DND-41 (cell line): ENCODE measurements at regions not wholly inside any gene's neighbourhood (a gene's known extent, or its start where the extent isn't known, plus 50 kb on each side); places are given as distances from the start of the nearest gene placed in this dataset.

Experiments used
- ATAC-seq: fragments of 200-7000 bp; cut with Tn5 transposase; 3 replicates; pipeline ENCODE4 v1.9.1; 2021; ENCODE audit warnings: low read depth; ENCODE audit not compliant: insufficient read depth
- DNase-seq: peaks from one replicate; pipeline ENCODE4 v3.0.0-alpha.2; 2020
- H2AFZ ChIP-seq: 2 replicates; pipeline ENCODE4 v1.6.0; 2012; ENCODE audit warnings: low read depth, low read length
- H3K27ac ChIP-seq: 2 replicates; pipeline ENCODE4 v1.5.1; 2012; ENCODE audit warnings: low read length, inconsistent platforms
- H3K27me3 ChIP-seq: fragments of 200-600 bp; sonication (generic); 2 replicates; pipeline ENCODE4 v1.6.0; 2012; ENCODE audit warnings: low read length, mild to moderate bottlenecking, inconsistent platforms; ENCODE audit not compliant: insufficient read depth, poor library complexity
- H3K36me3 ChIP-seq: 2 replicates; pipeline ENCODE4 v1.5.1; 2012; ENCODE audit warnings: low read length, inconsistent platforms; ENCODE audit not compliant: insufficient read depth
- H3K4me1 ChIP-seq: 2 replicates; pipeline ENCODE4 v1.5.1; 2012; ENCODE audit warnings: mild to moderate bottlenecking, low read length; ENCODE audit not compliant: insufficient read depth
- H3K4me2 ChIP-seq: 2 replicates; pipeline ENCODE4 v1.6.0; 2012; ENCODE audit warnings: mild to moderate bottlenecking, moderate library complexity, low read length, inconsistent platforms; ENCODE audit not compliant: insufficient read depth
- H3K4me3 ChIP-seq, 2 experiments: fragments of 200-600 bp in 1 of 2; shearing (Covaris generic) in 1 of 2; 2 replicates each; pipeline ENCODE4 v1.5.1; 2012 to 2016; ENCODE audit warnings: inconsistent platforms in 2 of 2, low read length in 2 of 2, mild to moderate bottlenecking in 2 of 2, low read depth in 1 of 2, moderate library complexity in 1 of 2
- H3K79me2 ChIP-seq: 2 replicates; pipeline ENCODE4 v1.6.0; 2012; ENCODE audit warnings: low read length, inconsistent platforms; ENCODE audit not compliant: insufficient read depth
- H3K9ac ChIP-seq: 2 replicates; pipeline ENCODE4 v1.6.0; 2012; ENCODE audit warnings: low read depth, mild to moderate bottlenecking, inconsistent platforms, low read length, moderate library complexity
- H3K9me3 ChIP-seq: 2 replicates; pipeline ENCODE4 v1.5.1; 2012; ENCODE audit warnings: low read length, moderate library complexity, mild to moderate bottlenecking, inconsistent platforms; ENCODE audit not compliant: insufficient read depth, severe bottlenecking
- H4K20me1 ChIP-seq: 2 replicates; pipeline ENCODE4 v1.6.0; 2012; ENCODE audit warnings: low read length; ENCODE audit not compliant: insufficient read depth
- CTCF ChIP-seq: IDR thresholded peaks from 2 replicates; pipeline ENCODE4 v1.5.1; 2012; ENCODE audit warnings: borderline replicate concordance, low read length, moderate library complexity, mild to moderate bottlenecking; ENCODE audit not compliant: poor library complexity, severe bottlenecking; ENCODE audit errors: extremely low read depth
- EZH2 ChIP-seq: IDR thresholded peaks from 3 replicates; pipeline ENCODE4 v1.6.1; 2012; ENCODE audit warnings: borderline replicate concordance, low read depth, mild to moderate bottlenecking, moderate library complexity, low read length, inconsistent platforms; ENCODE audit not compliant: severe bottlenecking

GRCh38 chr12:67750513-67751183 lies 102.1 kb downstream of the DYRK2 start:
- H3K4me2 ChIP-seq: no peak overlapping the region
- no peaks in the 10 kb centered on the region for H3K79me2 ChIP-seq
- H4K20me1 ChIP-seq: no peaks in the 10 kb centered on the region
- no peak for ATAC-seq
- DNase-seq: no peak
- no peak overlapping the region for H3K27ac ChIP-seq
- H3K36me3 ChIP-seq: no peaks in the 10 kb centered on the region
- no peaks in the 10 kb centered on the region for H3K27me3 ChIP-seq
- H3K9me3 ChIP-seq: no peaks in the 10 kb centered on the region
- H3K9ac ChIP-seq: no peak overlapping the region
- H2AFZ ChIP-seq: no peak overlapping the region
- H3K4me1 ChIP-seq: no peaks in the 10 kb centered on the region
- no peak overlapping the region for H3K4me3 ChIP-seq
- TF ChIP-seq EZH2 (no peak), CTCF (no peak)

GRCh38 chr12:67751381-67751928 lies 102.9 kb downstream of the DYRK2 start:
- no peaks in the 10 kb centered on the region for H3K4me1 ChIP-seq
- TF ChIP-seq EZH2 (no peak), CTCF (no peak)
- no peak overlapping the region for H2AFZ ChIP-seq
- ATAC-seq: no peak
- H3K27ac ChIP-seq: no peak overlapping the region
- no peaks in the 10 kb centered on the region for H4K20me1 ChIP-seq
- no peaks in the 10 kb centered on the region for H3K9me3 ChIP-seq
- no peak overlapping the region for H3K4me2 ChIP-seq
- no peaks in the 10 kb centered on the region for H3K79me2 ChIP-seq
- H3K27me3 ChIP-seq: no peaks in the 10 kb centered on the region
- no peak overlapping the region for H3K4me3 ChIP-seq
- DNase-seq: no peak
- no peak overlapping the region for H3K9ac ChIP-seq
- H3K36me3 ChIP-seq: no peaks in the 10 kb centered on the region

GRCh38 chr12:67752226-67752732 lies 103.7 kb downstream of the DYRK2 start:
- TF ChIP-seq CTCF: no peak
- TF ChIP-seq EZH2: no peak
- Histone ChIP-seq H3K27ac (no peak overlapping the region), H2AFZ (no peak overlapping the region), H3K4me1 (no peaks in the 10 kb centered on the region), H3K27me3 (no peaks in the 10 kb centered on the region), H3K79me2 (no peaks in the 10 kb centered on the region), H3K4me3 (no peak overlapping the region), H4K20me1 (no peaks in the 10 kb centered on the region), H3K9me3 (no peaks in the 10 kb centered on the region), H3K36me3 (no peaks in the 10 kb centered on the region), H3K9ac (no peak overlapping the region), H3K4me2 (no peak overlapping the region)
- no peak for DNase-seq
- ATAC-seq: no peak
